ENCODE measurements at regions not wholly inside any gene's neighbourhood (a gene's known extent, or its start where the extent isn't known, plus 50 kb on each side); places are given as distances from the start of the nearest gene placed in this dataset.

GRCh38 chr20:48425817-48426612 is 401.8 kb downstream of the PREX1 start:
- no peaks in the 10 kb centered on the region for H3K4me1 ChIP-seq
- no peaks in the 10 kb centered on the region for H3K36me3 ChIP-seq
- H3K27ac ChIP-seq (replicated peaks in 1 of 4) = no peak overlapping the region
- no peaks in the 10 kb centered on the region for H3K9me3 ChIP-seq
- 47% methylated on average over 7 of the region's 9 CpGs for WGBS
- no peaks in the 10 kb centered on the region for H3K27me3 ChIP-seq
- H3K4me3 ChIP-seq = no peak overlapping the region
- no peak for DNase-seq (ENCODE audit: extremely low spot score)
- TF ChIP-seq POLR2AphosphoS5 (IDR thresholded peaks at IDR 0.05) (no peak), EP300 (IDR thresholded peaks at IDR 0.05) (no peak), POLR2A (IDR thresholded peaks at IDR 0.05; ENCODE audit: low read depth) (no peak)
- TF ChIP-seq, protein P1, sequence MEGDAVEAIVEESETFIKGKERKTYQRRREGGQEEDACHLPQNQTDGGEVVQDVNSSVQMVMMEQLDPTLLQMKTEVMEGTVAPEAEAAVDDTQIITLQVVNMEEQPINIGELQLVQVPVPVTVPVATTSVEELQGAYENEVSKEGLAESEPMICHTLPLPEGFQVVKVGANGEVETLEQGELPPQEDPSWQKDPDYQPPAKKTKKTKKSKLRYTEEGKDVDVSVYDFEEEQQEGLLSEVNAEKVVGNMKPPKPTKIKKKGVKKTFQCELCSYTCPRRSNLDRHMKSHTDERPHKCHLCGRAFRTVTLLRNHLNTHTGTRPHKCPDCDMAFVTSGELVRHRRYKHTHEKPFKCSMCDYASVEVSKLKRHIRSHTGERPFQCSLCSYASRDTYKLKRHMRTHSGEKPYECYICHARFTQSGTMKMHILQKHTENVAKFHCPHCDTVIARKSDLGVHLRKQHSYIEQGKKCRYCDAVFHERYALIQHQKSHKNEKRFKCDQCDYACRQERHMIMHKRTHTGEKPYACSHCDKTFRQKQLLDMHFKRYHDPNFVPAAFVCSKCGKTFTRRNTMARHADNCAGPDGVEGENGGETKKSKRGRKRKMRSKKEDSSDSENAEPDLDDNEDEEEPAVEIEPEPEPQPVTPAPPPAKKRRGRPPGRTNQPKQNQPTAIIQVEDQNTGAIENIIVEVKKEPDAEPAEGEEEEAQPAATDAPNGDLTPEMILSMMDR (IDR thresholded peaks at IDR 0.05) = no peak
- intact Hi-C loops (cut with DNase I) = no loop called here

- Histone ChIP-seq H3K27ac (replicated peaks in 1 of 4) (no peak overlapping the region), H3K27me3 (no peaks in the 10 kb centered on the region), H3K4me1 (no peaks in the 10 kb centered on the region), H3K4me3 (no peak overlapping the region), H3K9me3 (no peaks in the 10 kb centered on the region), H3K36me3 (no peaks in the 10 kb centered on the region)
- 58% methylated on average over 5 of the region's 5 CpGs for WGBS
- TF ChIP-seq POLR2AphosphoS5 (IDR thresholded peaks at IDR 0.05) (no peak), POLR2A (IDR thresholded peaks at IDR 0.05; ENCODE audit: low read depth) (no peak), EP300 (IDR thresholded peaks at IDR 0.05) (no peak)
- TF ChIP-seq, protein P1 (IDR thresholded peaks at IDR 0.05) = no peak
- intact Hi-C loops (cut with DNase I) = no loop called here
- no peak for DNase-seq (ENCODE audit: extremely low spot score)
These were observed 402.5 kb downstream of the PREX1 start for GRCh38 chr20:48425321-48425720.

DNA sequence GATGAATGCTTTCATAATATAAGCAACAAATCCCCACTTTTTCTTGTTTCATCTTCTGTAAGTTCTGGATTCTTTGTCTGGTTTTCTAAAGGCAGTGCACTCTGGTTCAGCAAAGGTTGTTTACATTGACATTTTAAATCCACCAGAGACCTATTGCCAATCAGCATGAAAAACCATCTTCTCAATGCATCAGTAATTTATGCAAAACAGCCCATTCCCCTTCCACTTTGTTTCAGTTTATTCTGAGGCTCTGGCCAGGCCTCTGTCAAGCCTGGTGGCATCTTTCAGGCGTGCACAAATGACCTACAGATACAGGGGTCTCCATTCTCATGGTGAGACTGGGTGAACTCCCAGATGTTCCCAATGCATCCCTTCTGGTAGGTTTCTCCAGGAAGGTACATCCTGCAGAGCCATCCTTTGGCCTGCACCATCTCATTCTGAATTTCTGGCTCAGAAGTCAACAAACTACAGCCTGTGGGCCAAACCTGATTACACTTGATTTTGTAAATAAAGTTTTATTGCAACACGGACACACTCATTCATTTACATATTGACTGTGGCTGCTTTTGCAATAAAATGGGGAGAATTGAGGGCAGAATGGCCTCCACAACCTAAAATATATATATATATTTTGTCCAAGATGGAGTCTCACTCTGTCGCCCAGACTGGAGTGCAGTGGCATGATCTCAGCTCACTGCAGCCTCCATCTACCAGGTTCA is 405.4 kb downstream of the PREX1 start:
- no peak overlapping the region for H3K27ac ChIP-seq (replicated peaks in 1 of 4)
- no peaks in the 10 kb centered on the region for H3K36me3 ChIP-seq
- no peaks in the 10 kb centered on the region for H3K4me1 ChIP-seq
- intact Hi-C loops (cut with DNase I) = no loop called here
- no peaks in the 10 kb centered on the region for H3K27me3 ChIP-seq
- TF ChIP-seq POLR2AphosphoS5 (IDR thresholded peaks at IDR 0.05) (no peak), EP300 (IDR thresholded peaks at IDR 0.05) (no peak), POLR2A (IDR thresholded peaks at IDR 0.05; ENCODE audit: low read depth) (no peak)
- TF ChIP-seq, protein P1 (IDR thresholded peaks at IDR 0.05) = no peak
- H3K9me3 ChIP-seq = no peaks in the 10 kb centered on the region
- WGBS = 97% methylated on average over 3 of the region's 3 CpGs
- DNase-seq (ENCODE audit: extremely low spot score) = no peak
- H3K4me3 ChIP-seq = no peak overlapping the region

DNA sequence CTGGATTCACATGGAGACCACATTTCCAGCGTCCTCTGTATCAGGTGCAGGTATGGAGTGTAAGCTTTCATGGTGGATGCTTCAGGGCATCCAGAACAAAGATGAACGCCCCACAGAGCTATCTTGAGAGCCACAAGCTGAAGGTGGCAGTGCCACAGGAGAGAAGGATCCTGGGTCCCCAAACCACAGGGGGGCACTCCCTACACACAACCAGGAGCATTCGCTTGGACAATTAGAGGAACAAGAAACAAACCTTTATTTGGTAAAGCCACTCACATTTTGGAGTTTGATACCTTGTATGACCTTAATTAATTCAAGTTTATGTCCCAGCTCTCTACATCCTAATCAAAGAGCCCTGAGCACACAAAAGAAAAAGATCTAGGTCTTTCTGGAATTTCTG is 406.3 kb downstream of the PREX1 start:
- no peaks in the 10 kb centered on the region for H3K36me3 ChIP-seq
- WGBS = 84% methylated on average over 3 of the region's 3 CpGs
- no peak for DNase-seq (ENCODE audit: extremely low spot score)
- no peak for TF ChIP-seq POLR2AphosphoS5 (IDR thresholded peaks at IDR 0.05)
- TF ChIP-seq POLR2A (IDR thresholded peaks at IDR 0.05; ENCODE audit: low read depth) = no peak
- no peak for TF ChIP-seq EP300 (IDR thresholded peaks at IDR 0.05)
- TF ChIP-seq, protein P1 (IDR thresholded peaks at IDR 0.05) = no peak
- no peaks in the 10 kb centered on the region for H3K4me1 ChIP-seq
- no peak overlapping the region for H3K27ac ChIP-seq (replicated peaks in 1 of 4)
- intact Hi-C loops (cut with DNase I) = no loop called here
- H3K27me3 ChIP-seq = no peaks in the 10 kb centered on the region
- no peak overlapping the region for H3K4me3 ChIP-seq
- no peaks in the 10 kb centered on the region for H3K9me3 ChIP-seq
